ENCODE measurements at regions not wholly inside any gene's neighbourhood (a gene's known extent, or its start where the extent isn't known, plus 50 kb on each side); places are given as distances from the start of the nearest gene placed in this dataset.

- TF ChIP-seq CTCF (IDR thresholded peaks at IDR 0.05) (no peak), USF1 (IDR thresholded peaks at IDR 0.05; ENCODE audit: borderline replicate concordance, low read depth) (no peak), PBX3 (IDR thresholded peaks at IDR 0.05) (no peak), EP300 (IDR thresholded peaks at IDR 0.05; ENCODE audit: borderline replicate concordance in 1 of 2, low read depth in 1 of 2, low read length in 1 of 2) (no peak), MAX (IDR thresholded peaks at IDR 0.05; ENCODE audit: low read depth) (no peak), FOXJ3 (CRISPR knock-in tag; IDR thresholded peaks at IDR 0.05) (no peak), MEF2A (IDR thresholded peaks at IDR 0.05; ENCODE audit: borderline replicate concordance, low read depth) (no peak), POLR2AphosphoS5 (IDR thresholded peaks at IDR 0.05; ENCODE audit: low read depth, low read length) (no peak), ELF1 (IDR thresholded peaks at IDR 0.05) (no peak), FOXM1 (IDR thresholded peaks at IDR 0.05; ENCODE audit: low read depth) (no peak), CHD2 (IDR thresholded peaks at IDR 0.05; ENCODE audit: low read length, partially characterized antibody) (no peak)
Measured at GRCh38 chr3:68334367-68334986, 597.9 kb downstream of the TAFA4 start.
